ENCODE measurements at regions not wholly inside any gene's neighbourhood (a gene's known extent, or its start where the extent isn't known, plus 50 kb on each side); places are given as distances from the start of the nearest gene placed in this dataset.

GRCh38 chr9:89246840-89247239, 64.2 kb upstream of the CKS2 start:
- Histone ChIP-seq H3T11ph (ENCODE audit: low read length) (no peak overlapping the region), H2BK15ac (ENCODE audit: low read depth, low read length) (no peak overlapping the region), H3K23me2 (ENCODE audit: insufficient read length, low read depth, low read length, poor library complexity, severe bottlenecking) (no peaks in the 10 kb centered on the region), H3K14ac (ENCODE audit: insufficient read depth, low read length) (no peak overlapping the region), H3K9ac (ENCODE audit: extremely low read depth, insufficient read length, low read length) (no peak overlapping the region), H2BK20ac (ENCODE audit: low read depth, low read length, poor library complexity, severe bottlenecking) (no peak overlapping the region), H3K4me2 (ENCODE audit: insufficient read depth, insufficient read length, low read length) (no peak overlapping the region), H3K56ac (ENCODE audit: insufficient read length, low read depth, low read length) (no peak overlapping the region), H2BK12ac (ENCODE audit: insufficient read length, low read depth, low read length) (no peak overlapping the region), H3K4ac (ENCODE audit: low read depth, low read length) (no peak overlapping the region), H4K5ac (ENCODE audit: insufficient read length, low read depth, low read length) (no peak overlapping the region), H3K79me1 (ENCODE audit: insufficient read depth, low read depth, low read length, poor library complexity, severe bottlenecking) (no peaks in the 10 kb centered on the region), H2AK5ac (ENCODE audit: insufficient read length, low read length) (no peak overlapping the region), H4K8ac (replicated peaks; ENCODE audit: insufficient read length, low read depth, low read length) (no peak overlapping the region), H2BK120ac (ENCODE audit: low read depth, low read length, poor library complexity, severe bottlenecking) (no peak overlapping the region), H3K23ac (ENCODE audit: insufficient read length, low read depth, low read length) (no peak overlapping the region), H4K91ac (ENCODE audit: insufficient read length, low read depth, low read length) (no peak overlapping the region), H3K4me1 (ENCODE audit: insufficient read depth, low read length) (0 out of 2 replicates have a peak, but pooled peaks cover 4% of the 10 kb centered on the region), H2BK5ac (ENCODE audit: insufficient read length, low read length) (no peak overlapping the region), H3K9me3 (ENCODE audit: control insufficient read depth, low read depth, low read length) (no peaks in the 10 kb centered on the region), H3K27me3 (ENCODE audit: insufficient read depth, low read length) (no peaks in the 10 kb centered on the region), H2AFZ (ENCODE audit: low read length) (no peak overlapping the region), H4K20me1 (ENCODE audit: control insufficient read depth, insufficient read depth, insufficient read length) (no peaks in the 10 kb centered on the region), H3K18ac (ENCODE audit: insufficient read length, low read depth, low read length) (no peak overlapping the region), H3K27ac (ENCODE audit: insufficient read length, low read depth, low read length) (no peak overlapping the region), H3K79me2 (ENCODE audit: insufficient read depth, low read length) (no peaks in the 10 kb centered on the region)
- no CpG with 5 or more reads among the region's 5 CpGs for WGBS (ENCODE audit: extremely low coverage, insufficient read length, low lambda C conversion rate)
- H3K27me3 Mint-ChIP-seq (ENCODE audit: low read depth), result no peaks in the 10 kb centered on the region; the same call in 1 of the 2 replicates
- H3K4me1 Mint-ChIP-seq, result peaks cover 18% of the 10 kb centered on the region in 2 experiments
- H3K4me3 Mint-ChIP-seq, result no peak overlapping the region
- no peaks in the 10 kb centered on the region; a peak in 1 of 7 replicates for H3K36me3 Mint-ChIP-seq (ENCODE audit: insufficient read depth in 1 of 3, low read depth in 3 of 3)
- no peak for DNase-seq
- 0 out of 7 replicates have a peak overlapping the region, but pooled peaks of 1 of the 3 experiments have one; percentile 18 for H3K27ac Mint-ChIP-seq
- no peaks in the 10 kb centered on the region for H3K9me3 Mint-ChIP-seq
- no peak for TF ChIP-seq CTCF (conservative IDR thresholded peaks at IDR 0.05)
